GM21390 (cell line): ENCODE measurements at regions not wholly inside any gene's neighbourhood (a gene's known extent, or its start where the extent isn't known, plus 50 kb on each side); places are given as distances from the start of the nearest gene placed in this dataset.

Source experiments
- ATAC-seq: cut with Tn5 transposase; IDR thresholded peaks from one replicate; pipeline ENCODE4 v1.9.1; 2021; ENCODE audit not compliant: unreplicated experiment

DNA sequence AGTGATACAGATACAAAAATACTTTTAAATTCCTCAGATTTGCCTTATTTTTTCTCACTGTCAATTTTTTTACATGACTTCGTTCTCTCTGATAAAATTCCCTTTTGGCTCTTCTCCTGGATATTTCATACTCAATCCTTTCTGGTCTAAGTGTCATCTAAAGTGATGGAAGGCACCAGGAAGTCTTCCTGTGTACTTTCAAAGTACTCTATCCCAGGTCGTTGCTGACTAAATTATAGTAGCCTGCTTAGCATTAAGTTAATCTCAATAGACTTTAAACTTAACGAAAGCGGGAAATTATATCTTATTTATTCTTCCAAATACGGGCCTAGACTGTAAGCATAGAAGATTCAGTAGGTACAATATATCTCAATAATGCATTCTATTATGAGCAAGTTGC, 67.8 kb downstream of the CASP12 start:
- no peak for ATAC-seq

DNA sequence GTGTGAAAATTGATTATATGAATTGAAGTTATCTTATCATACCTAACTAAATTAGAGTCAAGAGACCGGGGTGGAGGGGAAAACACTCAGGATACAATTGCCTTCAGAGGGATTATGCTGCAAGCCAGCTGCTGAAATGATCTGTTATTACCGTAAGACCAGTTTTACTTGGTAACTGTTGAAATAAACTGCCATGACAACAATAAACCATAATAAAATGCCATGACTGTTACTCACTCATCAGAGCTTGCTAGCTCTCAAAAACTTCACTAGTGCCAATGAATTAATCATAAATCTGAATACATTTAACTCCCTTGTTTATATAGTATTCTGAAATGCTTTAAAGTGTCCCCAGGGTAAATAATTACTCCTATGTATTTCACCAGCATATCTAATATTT, 68.2 kb downstream of the CASP12 start:
- ATAC-seq = no peak

DNA sequence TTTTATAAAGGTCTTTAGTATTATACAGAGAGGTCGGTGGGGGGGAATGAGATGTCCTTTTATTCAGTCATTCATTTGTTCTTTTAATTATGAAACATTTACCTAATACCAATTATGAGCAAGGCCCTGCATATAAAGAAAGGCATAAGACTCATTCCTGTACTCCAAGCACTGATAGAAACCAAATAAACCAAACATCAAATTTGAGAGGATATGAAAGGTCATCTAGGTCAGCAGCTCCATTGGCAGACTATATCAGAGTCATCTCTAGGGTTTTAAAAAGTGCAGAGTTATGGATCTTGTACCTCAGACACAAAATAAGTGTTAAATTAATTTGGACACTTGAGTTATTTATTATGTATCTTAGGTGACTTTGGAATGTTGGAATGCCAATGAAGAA, 71.5 kb downstream of the CASP12 start:
- ATAC-seq = no peak

DNA sequence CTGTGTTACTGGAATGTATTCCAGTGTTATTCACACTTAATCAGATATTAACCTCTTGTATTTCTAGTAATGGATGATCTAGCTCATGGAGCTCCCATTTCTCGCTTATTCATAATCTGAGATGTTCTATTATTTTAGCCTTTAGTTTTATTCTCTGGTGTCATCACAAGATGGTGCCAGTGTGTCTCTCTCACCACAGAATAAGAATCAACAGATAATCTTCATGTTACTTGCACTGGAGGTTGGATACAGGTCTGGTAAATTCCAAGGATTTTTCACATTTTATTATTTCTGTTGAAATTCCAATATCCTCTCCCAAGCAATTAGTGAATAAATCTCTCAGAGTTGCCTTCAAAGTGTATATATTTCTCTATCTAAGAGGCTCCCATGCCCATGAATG, 74.6 kb downstream of the CASP12 start:
- no peak for ATAC-seq

DNA sequence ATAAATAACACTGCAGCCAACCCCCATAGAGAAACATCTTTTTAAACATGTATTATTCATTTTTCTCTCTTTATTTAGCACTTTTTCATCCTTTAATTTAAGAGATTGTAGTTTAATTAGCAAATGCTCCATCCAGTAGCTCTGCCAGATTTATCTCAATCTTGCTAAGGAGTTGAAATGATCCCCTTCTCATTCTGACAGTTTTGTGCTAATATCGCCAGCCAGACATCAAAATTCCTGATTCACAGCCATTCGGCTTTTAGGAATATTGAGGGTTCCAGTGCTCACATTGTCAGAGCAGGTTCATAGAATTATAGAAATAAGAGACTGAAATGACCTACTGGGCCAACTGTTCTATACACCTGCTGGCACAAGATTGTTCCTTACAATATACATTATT, 77.8 kb downstream of the CASP12 start:
- no peak for ATAC-seq

DNA sequence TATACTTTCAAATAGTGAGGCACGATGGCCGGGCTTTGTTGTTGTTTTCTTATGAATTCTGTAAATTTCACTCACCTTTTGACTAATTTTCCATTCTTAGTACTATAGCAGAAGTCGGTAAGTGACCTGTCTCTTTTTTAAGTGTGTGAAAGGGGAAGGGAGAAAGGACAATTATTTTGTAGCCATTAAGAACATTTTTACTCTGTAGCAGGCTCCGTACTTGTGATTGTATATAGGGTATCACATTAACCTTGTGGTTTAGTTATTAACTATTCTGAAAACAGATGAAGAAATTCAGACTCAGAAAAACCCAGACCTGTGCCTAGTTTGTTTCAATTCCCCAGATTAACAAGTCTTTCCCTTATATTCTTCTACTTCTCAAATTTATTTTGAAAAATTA, 78.7 kb downstream of the CASP12 start:
- no peak for ATAC-seq

DNA sequence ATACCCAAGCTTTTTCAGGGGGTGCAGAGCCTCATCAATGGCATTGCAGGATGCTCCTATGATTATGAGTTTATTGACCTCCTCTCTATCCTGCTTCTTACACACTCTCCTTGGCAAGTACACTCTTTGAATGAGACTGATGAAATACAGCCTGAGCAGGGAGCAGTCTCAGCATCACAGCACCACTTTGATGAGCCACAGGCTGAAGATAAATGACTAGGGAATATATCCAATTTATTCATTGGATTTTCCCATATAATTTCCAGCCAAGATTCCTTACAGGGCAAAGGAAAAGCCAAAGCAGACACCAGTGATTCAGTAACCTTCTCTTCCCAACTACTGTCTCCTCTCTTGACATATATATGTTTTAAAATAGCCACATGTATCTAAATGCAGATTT, 79.2 kb downstream of the CASP12 start:
- ATAC-seq = no peak

DNA sequence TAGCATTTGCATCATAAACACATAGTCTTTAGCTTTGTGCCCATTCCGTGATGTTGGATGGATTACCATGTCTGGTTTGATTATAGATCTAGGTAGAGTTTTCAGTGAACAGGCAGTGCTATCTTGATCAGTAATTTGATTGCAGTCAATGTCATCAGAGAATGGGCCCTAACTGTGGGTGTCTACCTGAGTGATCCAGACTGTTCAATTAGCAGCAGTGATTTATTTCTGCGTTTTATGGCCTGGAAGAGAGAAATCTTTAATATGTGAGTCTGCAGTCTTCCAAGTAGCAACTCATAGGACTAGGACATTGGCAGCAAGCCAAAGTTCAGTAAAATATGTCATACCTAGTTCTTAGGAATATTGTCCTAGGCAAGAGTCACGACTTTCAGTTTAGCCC, 80.3 kb downstream of the CASP12 start:
- no peak for ATAC-seq

DNA sequence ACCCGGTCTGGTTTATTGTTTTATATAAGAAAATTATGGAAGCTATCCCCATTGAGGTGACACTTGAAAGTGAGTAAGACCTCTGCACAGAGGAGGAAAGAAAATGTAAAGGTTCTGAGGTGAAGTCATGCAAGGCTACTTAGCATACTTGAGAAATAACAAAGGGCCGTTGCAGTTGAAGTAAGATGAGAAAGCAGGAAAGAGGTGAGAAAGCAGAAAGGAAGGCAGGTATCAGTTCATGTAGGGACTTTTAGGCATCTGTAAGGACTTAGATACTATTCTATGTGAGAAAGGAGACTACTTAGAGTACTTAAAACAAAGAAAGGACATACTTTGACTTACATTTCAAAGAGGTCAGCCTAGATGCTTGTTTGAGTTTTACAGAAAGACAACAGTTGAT, 84.7 kb downstream of the CASP12 start:
- ATAC-seq = no peak

DNA sequence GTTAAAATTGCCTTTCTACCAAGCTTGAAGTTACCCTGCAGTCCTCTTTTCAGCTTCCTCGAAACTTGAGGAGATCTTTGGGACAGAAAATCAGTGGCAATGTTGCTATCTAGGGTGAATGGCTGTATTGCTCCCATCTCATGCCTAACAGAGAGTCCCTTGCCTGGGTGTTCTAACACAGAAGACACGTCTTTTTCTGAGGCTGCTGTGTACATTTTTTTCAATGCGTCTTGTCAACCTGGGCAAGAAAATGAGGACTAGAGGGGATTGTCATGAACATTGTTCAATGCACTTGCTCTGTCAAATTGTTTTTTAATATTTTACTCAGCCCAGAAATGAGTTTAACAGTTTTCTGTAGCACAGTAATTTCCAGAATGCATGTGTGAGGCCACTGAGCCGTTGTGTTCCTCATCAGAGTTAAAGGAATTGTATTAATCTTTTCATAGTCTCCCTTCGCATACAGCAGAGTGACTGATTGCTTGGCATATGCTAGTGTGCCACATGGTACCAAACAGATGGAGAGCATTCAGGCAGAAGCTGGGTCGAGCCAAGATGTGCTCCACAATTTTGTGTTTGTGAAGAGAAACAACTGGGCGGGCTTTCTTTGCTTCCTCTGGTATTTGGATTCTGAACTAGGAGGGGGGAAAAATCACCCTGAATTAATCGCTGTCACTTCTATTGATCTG, 86.0 kb downstream of the CASP12 start:
- ATAC-seq = no peak

DNA sequence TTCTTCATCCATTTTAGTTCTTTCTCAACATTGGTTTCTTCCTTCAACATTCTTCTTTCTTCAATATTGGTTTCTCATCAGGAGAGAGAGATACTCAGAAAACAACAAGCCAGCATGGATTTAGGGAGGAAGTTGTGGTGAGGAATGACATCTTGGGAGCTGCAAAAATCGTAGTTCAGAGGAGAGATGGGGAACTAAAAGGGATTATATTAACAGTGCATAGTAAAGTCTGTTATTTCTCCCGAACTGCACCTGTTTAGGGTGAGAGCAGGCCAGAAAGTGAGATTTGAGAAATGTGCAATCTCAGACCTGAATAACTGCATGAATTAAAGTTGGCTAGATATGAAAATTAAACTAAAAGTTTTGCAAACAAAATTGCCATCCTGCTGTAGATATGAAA, 94.5 kb downstream of the CASP12 start:
- no peak for ATAC-seq

DNA sequence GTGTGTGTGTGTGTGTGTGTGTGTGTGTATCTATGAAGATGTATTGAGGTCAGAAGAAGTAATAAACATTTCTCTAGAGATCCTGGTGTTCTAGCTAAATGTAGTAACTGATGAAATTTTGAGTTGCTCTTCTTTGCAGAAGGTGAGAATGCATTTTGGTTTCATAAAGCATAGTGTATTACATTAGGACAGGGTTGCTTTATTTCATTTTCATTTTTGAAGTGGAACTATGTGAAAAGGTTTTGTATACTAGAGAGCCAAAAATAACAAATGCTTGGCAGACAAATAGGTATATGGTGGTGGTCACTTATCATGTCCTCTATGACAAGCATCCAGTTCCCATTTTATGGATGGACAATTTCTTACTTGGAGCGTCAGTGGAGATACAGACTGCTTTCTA, 99.0 kb downstream of the CASP12 start:
- peak; percentile 94 for ATAC-seq

DNA sequence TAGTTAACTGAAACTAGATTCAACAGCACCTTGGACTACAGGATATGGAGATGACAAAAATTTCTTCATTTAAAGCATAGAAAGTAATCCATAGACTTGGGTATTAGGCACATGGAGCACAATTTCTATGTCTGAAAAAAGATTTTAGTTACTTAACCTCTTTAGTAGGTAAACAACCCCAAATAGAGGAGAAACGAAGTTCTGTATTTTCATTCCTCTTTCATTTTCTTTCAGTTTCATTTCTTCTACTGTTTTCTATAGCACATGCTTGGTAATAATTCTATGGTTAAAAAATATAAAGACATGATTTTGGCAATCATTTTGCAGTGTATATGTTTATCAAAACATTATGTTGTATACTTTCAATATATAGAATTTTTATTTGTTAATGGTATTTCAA, 99.5 kb downstream of the CASP12 start:
- peak; percentile 62 for ATAC-seq

DNA sequence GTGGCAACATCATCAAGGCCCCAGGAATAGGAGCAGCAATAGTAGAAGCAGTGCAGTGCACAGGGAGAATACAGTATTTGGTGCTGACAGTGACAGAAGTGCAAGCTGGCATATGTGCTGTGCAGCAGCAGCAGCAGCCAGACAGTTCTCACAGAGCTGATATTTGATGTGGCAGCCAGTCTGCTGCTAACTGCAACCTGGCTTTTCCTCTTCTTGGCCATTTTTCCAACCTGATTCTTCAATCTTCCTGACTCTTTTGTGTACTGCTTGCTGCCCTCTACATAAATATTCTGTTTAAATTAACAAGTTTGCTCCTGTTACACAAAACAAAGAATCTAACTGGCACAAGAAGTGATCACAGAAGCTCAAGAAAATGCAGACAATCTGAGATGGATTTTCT, 102.0 kb downstream of the CASP12 start:
- no peak for ATAC-seq

DNA sequence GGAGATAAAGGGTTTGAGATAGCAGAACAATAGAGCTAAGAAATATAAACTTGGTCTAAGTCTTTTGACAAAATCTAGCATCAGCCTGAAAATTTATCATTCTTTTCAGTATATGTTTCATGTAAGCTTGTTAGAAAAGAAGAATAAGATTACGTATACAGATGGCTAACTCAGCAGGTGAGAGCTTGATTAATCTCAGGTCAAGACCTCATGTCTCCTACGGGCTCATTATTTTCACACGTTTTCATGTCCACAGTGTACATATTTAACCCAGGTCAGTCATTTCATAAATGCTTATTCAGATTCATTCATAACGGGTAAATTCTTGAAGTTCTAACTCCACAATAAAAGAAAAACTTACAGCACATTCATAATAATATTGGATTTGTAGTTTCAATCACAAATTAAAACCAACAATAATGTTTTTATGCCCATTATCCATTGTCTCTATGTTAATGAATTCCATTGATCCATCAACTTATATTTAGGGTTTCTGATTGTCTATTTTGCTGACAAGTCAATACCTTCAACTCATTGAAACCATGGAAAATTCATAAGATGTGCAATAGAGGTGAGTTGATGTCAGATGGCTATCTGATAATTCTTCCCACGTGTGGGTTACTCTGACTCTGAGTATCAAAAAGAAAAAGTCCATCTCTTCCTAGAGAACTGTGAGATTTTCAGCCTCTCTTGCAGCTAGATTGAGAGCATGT, 102.6 kb downstream of the CASP12 start:
- ATAC-seq = no peak

DNA sequence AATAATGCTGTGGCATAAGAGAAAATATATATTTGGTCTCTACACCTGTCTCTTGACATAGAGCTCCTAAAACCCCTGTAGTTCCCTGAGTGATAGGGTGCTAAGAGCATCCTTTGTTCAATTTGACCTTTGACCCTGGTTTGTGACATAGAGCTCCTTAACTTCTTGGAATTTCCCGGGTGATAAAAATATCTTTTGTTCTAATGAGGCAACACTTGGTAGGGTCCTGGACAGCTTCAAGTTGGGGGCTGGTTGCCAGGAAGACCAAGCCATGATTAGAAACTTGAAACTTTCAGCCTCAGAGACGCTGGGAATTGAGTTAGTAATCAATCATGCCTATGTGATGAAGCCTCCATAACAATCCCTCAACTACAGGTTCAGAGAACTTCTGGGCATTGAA, 105.4 kb downstream of the CASP12 start:
- no peak for ATAC-seq

DNA sequence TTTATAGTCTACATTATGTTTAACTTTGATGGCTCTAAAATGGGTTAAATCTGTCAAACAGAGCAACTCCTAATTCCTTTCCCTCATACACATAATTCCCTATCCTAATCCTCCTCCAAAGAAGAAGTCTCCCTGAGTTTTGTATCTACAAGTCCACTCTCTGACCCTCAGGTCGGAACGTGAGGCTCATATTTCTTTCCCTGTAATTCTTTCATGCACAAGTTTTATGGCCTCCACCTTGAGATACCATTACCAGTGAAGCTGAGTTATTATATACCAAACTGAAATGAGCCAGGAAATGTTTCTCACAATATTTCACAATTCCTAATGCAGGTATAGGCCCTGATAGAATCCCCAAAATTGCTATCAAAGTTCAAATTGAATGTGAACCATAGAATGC, 106.4 kb downstream of the CASP12 start:
- ATAC-seq = no peak

DNA sequence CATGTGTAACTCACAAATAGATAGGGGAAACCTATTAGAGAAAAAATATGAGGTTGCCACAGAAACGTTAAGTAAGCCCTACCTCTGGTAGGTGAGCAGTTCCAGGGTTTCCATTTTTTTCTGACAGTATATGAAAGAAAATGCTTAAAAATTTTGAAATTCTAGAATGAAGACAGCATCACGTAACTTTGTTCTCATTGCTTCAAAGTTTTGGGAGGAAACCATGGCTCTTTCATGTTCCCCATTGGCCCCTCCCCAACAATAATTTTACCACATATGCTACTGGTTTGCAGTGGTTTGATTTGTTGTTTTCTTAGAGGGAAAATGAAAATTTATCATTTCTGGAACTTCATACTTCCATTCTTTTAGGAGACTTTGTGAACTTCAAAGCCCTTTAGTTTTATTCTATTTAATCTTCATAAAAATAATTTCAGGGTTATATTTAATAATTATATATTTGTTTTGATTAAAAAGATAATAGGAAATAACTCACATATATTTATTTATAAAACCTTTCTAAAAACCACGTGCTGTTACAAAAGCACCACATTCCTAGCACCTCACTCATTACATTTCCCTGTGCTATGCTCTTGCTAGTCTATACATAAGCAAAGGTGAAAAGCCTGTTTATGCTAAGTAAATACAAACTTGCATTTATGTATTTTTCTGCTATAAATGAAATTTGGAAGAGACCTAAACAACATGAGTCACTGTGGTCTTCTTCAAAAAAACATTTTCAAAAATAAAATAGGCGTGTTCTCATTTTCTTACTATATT, 113.4 kb downstream of the CASP12 start:
- ATAC-seq = no peak

DNA sequence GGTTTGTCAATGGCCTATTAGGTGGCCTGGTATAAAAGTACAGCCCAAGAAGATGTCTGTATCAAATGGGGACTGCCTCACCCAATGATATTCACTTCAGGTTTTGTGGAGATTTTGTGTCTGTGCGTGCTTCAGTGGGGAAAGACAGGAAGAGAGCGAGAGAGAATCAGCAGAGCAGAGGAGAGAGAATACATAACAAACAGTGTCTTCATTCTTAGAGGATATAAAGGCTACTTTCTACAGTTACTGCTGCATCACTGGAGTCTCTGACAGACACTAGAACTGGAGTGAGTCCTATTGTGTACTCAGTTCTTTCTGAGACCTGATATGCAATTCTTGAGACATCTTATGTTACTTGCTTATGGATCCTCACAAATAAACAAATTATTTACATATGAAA, 115.0 kb downstream of the CASP12 start:
- ATAC-seq = no peak

DNA sequence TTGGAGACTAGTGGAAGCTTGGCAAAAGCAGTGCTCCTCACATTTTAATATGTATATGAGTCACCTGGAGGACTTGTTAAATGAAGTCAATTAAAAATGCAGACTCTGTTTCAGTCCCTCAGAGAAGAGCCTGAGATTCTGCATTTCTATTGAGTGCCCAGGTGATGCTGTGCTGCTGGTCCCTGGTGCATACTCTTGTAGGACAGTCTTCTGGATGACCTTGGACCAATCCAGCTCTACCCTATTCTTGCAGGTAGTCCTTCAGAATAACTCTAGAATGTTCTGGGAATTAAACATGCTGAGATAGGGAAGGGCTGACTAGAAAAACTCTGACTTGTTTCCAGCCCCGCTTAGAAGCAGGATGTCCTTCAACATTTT, 115.9 kb downstream of the CASP12 start:
- no peak for ATAC-seq

DNA sequence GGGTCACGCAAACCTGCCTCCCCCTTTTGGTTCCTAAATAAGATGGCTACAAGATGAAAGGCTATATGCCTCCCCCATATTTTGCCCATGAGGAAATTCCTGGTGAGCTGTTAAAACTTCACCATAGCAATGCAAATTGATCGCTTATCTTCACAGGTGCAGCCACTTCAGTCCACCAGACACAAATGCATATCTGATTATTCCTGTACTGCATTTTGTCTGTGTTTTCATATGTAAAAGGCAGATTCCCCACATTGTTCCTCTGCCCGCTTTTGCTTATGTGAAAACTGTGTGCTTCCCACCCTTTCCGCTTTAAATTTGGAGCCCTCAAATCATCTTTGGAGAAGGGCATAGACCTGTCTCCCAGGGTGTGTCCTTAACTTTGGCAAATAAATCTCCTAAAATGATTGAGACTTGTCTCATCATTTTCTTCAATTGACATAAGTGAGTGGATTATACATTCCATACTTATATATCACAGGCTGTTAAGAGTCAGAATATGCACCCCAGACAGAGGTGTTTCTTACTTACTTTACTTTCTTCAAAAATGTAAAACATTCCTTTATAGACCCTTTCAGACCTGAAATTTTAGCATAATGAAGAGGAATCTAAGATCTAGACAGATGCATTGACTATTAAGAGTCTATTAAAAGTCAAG, 116.4 kb downstream of the CASP12 start:
- no peak for ATAC-seq

DNA sequence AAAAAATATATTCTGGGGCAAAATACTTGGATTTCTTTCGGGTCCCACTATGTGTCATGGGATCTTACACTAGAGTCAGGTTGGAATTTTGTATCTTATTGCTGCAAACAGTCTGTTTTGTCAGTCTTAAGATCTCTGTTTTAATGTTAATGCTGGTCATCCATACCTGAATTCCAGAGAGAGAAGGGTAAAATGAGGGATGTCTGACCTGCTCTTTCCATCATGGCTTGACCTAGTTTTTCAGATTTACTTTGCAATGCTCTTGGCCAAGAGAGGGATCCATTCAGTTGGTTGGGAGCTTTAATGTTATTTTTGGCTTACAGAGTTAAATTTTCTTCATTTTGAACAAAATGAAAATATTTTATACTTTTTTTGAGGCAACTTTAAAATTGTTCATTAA, 117.2 kb downstream of the CASP12 start:
- no peak for ATAC-seq
